ENCODE measurements at regions not wholly inside any gene's neighbourhood (a gene's known extent, or its start where the extent isn't known, plus 50 kb on each side); places are given as distances from the start of the nearest gene placed in this dataset.

DNA sequence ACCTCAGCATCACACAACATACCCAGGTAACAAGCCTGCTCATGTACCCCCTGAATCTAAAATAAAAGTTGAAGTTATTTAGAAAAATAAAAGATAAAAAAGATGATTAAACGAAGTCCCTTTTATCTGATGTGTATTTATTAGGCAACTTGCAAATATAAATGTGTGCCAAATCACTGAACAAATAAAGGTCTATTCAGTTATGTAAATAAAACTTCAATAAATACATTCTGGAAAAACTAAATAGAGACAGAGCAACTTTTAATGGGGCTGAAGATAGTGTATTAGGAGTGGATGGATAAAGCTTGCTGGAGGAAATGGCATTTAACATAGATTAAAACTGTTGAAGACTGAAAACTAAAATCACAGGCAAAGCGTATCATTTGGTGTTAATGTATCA is 678.0 kb upstream of the GRM7 start:
- no peak for DNase-seq (ENCODE audit: low read depth)

DNA sequence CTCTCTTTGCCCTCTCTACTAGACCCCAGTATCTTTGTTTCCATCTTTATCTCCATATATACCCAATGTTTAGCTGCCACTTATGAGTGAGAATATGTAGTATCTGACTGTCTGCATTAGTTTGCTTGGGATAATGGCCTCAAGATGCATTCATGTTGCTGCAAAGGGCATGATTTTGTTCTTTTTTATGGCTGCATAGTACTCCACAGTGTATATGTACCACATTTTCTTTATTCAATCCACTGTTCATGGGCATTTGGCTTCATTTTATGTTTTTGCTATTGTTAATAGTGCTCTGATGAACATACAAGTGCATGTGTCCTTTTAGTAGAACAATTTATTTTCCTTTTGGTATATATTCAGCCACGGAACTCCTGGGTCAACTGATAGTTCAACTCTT is 671.5 kb upstream of the GRM7 start:
- no peak for DNase-seq (ENCODE audit: low read depth)

DNA sequence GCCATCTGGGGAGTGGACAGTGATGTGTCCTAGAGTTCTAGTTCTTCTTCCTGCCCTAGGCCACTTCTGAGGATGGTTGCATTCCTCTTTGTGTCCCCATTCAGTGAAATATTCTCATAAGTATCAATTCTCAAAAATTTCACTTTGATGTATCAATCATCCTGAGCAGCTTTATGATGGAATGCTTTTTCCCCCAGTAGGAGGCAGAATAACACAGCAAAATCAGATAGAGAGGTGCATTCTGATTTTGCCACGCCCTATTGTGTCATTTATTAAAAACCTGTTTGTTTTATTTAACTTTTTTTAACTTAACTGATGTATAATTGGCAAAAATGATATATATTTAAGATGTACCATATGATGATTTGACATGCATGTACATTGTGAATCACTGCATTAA is 656.0 kb upstream of the GRM7 start:
- DNase-seq (ENCODE audit: low read depth), result no peak

DNA sequence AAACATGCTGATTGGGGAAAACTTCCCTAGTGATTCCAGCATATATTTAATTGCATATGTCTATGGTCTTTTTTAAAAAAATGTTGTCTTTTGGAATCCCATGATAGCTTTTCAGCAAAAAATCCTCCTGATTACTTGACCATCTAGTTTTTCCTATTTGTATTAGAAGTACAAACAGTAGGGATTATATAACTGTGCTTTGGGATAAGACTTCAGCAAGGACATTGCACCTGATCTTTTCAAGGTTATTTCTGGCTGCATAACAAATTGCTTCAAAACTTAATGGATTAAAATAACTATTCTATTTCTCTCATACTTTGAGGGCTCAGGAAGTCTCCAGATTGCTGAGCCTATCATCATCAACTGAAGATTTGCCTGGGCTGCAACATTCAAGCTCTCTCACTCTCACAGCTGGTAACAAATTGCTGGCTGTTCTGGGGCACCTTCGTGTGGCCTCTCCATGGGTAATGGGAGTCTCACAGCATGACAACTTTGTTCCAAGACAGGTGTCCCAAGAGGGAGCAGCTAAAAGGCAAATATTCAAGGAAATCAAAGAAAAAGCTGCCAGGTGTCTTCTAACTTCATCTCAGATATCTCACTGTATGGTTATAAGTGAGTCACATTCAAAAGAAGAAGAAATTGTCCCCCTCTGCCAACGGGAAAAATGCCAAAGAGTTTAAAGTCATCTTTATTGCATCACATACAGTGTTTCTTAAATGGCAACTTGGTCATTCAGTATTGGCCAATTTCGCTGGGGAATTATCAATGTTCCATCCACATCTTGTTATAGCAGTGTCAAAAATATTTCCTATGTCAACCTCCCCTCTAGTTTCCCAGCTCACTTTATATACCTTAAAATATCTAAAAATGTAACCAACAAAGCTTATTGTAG is 644.5 kb upstream of the GRM7 start:
- no peak for DNase-seq (ENCODE audit: low read depth)

DNA sequence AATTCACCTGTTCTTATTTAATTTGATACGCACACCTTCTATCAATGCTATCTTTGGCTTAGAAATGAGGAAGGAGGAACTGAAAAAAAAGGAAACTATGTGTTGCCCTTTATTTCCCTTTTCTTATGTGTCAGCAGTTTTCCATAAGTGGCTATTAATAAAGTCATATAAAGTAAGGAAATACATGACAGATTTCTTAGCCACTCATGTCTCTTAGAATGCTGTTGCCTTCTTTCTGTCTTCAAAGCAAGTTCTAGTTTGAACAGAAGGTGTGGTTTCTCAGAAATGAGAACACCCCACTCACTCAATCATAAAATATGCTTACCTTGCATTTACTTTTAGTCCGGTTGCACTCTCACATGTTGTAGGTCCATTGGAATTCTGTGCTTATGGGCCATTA is 640.5 kb upstream of the GRM7 start:
- no peak for DNase-seq (ENCODE audit: low read depth)

DNA sequence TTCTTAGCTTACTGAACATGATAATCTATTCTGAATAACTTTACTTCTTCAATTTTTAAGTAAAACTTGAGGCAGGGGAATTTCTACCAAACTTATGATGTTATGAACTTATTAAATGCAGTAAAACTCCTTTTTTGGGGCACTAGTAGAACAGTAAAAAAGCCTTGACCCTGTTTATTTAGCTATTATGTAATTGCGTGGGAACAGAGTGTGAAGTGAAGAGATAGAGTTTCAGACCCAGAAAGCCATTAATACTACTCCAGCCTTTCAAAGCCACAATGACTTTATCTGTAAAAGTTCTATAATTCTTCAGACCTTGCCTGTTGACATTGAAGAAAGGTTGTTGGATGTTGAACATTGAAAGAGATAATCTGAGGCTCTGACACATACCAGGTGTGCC is 638.8 kb upstream of the GRM7 start:
- no peak for DNase-seq (ENCODE audit: low read depth)

DNA sequence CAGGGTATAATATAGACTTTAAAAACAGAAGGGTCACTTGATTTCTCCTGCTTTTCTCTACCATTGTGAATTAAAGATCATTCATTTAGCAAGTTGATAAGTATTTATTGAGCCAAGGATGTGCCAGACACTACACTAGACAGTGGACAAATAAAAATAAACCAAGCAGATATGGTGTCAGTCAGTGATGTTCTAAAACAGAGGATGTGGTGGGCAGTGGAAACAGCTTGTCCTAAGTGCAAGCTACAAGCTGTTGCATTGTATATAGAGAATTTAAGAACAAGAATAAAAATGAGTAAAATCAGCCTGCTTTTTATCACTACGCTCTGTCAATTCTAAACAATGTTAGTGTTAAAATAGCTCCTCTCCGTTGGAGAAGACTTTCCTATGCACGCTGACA is 637.3 kb upstream of the GRM7 start:
- no peak for DNase-seq (ENCODE audit: low read depth)

DNA sequence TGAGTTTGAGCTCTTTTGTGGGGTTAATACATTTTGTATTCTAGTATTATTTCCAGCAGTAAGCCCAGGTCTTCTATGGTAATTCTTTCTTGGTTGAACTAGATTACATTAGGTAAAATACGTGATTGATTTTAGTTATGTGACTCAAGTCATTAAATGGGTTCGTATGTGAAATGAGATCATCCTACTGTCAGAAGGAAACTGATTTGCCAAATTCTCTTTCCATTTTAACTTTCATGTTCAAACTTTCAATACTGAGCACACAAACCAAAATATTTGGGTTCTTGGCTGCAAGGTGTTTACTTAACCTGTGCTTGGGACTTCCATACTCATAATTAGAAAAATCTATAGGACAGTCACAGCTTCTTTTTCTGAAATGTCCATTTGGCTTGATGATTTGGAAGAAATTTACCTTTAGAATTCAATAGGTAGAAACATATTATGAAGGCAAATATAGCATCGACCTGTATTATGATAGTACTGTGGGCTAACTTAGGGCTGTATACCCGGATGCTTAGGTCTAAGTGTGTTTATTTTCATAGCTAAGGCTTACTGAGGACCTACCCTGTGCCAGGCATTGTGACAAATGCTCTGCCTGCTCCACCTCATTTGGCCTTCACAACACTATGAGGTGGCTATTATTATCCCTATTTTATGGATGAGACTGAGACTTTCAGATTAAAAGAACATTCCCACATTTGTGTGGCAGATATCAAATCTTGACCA is 631.8 kb upstream of the GRM7 start:
- DNase-seq (ENCODE audit: low read depth), result no peak

DNA sequence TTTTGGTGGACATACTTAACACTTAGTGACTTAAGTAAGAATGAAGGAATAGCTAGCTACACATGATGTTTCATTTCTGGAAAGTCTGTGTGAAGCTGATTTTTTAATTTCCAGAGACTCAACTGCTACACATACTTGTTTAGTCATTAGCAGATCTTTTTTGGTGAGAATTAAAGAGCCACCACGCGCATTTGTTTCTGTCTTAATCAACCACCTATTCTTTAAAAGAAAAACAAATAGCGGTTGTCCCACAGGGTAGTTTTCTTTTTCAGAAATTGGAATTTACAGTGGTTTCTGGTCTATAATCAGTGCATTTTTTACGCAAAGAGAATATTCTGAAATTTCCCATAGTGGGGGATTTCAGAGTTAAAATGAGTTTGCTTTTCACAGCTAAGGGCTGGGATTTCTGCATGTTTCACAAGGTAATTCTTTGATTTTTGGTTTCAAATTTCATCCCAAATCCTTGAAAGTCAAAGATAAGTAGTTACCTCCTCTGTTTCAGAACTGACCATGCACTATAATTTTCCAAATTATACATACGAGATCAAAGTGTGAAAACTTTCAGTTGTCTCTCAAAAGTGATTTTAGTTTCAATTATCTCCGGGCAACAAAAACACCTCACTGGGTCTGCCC is 631.0 kb upstream of the GRM7 start:
- DNase-seq (ENCODE audit: low read depth), result no peak

DNA sequence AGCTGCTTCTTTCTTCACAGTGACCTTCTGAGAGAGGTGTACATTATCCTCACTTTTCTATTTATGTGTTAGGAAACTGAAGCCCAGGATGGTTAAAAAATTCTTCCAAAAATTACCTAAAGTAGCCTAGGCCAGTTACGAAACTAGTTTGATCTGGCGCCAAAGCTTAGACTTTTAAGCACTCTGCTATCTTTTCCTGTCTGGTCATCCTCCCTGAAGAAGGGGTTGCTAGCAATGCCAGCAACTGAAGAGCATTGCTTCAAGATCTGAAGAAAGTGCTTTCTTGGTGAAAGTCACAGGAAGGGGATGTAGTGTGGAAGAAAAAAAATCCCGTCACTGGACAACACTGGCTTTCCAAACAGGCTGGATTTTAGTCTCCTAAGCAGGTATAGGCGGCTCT is 618.8 kb upstream of the GRM7 start:
- no peak for DNase-seq (ENCODE audit: low read depth)

DNA sequence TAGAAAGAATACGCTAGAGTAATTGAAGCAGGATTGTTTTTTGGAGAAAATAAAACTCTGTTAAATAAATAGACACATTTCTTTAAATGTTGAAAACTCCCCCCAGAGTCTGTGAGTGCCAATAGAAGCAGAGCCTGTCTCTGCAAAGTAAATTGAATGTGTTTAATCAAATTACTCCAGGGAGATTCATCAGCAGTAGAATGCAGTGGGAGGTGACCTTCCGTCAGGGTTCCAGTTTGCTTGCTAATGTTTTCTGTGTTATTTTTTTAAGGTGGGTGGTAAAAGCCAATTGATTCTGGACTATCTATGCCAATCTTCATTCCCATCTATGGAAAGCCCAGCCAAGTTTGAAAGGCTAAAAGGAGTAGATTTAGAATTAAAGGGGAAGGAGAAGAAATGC is 612.4 kb upstream of the GRM7 start:
- no peak for DNase-seq (ENCODE audit: low read depth)

DNA sequence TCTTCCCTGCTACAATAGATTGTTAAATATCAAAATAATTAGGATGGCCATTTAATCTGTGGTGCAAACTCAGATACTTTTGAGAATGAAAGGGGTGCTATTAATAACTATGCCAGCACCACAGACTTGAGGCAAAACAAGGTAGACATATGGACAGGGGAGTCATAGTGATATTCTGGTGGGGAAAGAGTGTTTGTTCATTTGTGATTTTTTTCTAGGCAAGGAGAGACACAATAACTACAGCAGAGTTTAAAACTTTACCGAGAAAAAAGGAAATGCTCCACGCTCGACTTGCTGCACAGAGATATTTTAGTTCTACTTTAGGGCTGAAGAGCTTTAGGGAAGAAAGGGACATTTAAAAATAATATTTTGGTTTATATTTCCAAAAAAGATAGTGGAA is 611.2 kb upstream of the GRM7 start:
- no peak for DNase-seq (ENCODE audit: low read depth)

DNA sequence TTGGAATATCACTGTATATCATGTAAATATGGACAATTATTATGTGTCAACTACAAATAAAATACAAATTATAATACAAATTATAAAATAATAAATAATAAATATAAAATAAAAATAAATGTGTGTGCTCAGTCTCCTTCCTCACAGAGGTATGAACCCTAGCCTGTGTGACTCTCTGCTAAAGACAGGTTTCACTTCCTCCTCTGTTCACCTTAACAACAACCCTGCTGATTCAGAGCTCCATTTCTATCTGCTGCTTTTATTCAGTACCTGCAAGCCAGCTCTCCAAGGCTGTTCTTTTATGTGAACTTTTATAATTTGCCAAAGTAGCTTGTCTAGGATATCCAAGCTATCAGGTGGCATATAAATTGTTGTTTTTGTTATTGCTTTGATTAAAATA is 610.7 kb upstream of the GRM7 start:
- DNase-seq (ENCODE audit: low read depth), result no peak

DNA sequence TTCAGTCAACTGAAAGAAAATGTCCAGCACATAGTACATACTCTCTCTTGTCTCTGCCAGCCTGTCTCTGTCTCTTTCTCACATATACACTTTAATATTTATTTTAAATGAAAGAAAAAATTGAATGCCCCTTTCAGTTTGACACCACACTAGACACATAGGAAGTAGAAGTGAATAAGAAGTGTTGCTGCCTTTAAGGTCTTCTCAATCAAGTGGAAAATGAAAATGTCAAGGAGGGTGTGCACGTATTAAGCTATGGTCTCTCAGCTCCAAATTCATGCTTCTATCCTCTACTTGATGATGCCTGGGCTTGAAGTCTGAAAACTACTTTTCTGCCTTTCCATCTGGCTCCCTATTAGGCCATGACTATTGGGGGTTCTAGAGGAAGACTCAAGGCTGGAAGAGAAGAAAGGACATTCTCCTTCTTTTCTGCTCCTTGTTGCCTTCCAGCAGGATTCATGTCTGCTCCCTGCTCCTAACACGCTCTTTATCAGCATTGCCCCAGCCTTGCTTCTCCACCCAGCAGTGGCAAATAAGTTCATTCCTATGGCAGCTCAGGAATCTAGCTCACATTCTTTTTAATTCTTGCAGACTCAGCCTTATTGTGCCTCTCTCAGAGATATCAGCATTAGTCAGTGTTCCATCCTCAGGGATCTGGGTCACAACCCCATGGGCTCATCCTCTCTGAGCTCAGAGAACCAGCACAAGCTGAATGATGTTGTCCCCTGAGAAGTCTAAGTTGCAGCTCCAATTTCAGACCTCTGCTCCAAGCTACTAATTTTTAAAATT is 609.1 kb upstream of the GRM7 start:
- DNase-seq (ENCODE audit: low read depth), result no peak

DNA sequence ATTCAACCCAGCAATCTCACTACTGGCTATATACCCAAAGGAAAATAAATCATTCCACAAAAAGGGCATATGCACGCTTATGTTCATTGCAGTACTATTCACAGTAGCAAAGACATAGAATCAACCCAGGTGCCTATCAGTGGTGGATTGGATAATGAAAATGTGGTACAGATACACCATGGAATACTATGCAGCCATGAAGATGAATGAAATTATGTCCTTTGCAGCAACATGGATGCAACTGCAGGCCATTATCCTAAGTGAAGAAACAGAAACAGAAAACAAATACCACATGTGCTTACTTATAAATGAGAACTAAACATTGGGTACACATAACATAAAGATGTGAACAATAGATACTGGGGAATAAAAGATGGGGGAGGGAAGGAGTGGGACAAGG is 606.4 kb upstream of the GRM7 start:
- no peak for DNase-seq (ENCODE audit: low read depth)

DNA sequence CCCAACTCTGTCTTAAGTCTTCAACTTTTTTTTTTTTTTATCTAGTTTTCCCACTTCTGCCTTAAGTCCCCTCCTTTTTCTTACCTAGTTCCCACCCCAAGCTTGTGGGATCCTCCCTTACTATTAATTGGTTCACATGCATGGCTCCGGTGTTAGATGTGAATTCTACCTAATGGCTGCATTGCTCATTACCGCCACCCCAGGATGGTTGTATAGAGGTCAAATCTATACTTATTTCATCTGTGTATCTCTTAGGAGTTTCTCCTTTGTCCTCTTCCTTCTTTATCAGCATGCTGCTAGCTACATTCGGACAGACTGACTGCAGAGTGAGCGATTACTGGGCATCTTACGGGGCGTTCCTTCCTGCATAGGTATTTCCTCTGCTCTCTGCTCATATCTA is 605.7 kb upstream of the GRM7 start:
- no peak for DNase-seq (ENCODE audit: low read depth)

DNA sequence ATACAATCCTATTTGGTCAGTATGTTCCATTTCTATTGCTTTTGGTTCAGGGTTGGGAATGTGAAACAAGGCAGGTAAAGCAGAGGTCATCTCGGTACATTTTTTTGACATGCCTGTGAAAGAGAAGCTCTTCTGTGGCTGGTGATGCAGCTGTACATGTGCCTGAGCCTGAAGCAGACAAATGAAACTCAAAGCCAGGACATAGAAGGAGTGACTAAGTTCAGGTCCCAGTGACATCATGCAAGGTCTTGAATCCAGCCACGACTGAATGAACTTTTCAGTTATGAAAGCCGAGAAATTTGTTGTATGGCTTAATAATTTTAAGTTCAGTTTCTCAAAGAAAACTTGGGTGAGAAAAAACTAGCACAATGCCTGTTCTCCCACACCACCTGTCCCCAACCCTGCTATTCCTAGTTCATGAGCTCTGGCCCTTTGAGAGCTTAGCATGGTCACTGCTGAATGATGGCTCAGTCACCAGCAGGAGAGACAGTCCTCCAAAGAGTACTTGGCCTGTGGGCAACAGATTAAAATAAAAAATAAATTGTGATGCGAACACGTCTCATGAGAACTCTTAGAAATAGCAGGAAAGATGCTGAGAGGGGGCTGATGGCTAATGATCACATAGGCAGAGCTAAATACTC is 600.2 kb upstream of the GRM7 start:
- no peak for DNase-seq (ENCODE audit: low read depth)

DNA sequence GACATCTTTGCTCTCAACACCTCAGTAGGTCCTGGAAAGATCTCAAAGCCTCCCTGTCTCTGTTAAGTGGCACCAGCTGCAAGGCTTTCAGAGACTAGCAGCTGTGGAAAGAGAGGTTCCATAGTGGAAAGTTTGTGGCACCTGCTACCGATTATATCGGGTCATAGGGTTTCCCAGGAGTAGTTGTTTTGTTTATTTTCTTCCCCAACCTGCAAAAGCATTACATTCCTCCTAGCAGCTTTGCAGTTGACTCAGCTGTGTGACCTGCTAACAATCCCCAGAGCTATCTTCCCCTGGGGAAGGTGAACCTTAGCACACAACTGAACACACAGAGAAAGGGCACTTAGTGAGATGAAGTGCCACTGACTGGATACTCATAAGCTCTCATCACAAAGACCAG is 598.9 kb upstream of the GRM7 start:
- DNase-seq (ENCODE audit: low read depth), result no peak

DNA sequence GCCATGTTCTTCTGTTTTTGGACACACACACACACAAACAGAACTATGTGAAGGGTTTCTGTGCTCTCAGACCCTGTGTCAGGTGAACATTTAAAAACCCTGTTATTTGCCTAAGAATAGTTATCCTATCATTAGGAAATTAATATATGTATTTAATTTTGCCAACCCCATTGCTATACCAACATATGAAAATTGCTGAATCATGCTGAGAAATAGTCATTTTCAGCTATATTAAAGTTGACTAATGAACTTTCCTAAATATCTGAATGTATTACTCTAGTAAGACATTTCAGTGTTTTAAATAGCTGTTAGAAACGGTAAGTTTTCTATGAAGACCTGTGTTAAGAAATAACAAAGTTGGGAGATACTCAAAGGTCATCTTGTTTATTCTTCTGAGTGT is 596.9 kb upstream of the GRM7 start:
- DNase-seq (ENCODE audit: low read depth), result no peak

DNA sequence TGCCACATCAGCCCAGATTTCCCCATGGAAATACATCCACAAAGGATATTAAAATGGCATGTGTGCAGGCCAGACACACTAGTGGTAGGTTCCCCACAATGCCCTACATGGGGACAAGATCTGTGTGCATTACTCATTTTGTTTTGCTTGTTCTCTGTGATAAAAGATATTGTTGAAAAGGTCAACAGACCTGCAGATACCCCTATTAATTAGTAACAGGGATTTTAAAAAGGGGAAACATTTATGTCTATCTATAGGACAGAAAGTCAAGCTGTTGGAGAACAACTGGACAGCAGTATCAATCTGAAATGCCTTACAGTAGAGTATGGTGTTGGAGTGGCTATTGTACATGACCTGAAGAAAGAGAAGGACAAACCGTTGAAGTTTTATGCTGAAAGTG is 596.0 kb upstream of the GRM7 start:
- no peak for DNase-seq (ENCODE audit: low read depth)

DNA sequence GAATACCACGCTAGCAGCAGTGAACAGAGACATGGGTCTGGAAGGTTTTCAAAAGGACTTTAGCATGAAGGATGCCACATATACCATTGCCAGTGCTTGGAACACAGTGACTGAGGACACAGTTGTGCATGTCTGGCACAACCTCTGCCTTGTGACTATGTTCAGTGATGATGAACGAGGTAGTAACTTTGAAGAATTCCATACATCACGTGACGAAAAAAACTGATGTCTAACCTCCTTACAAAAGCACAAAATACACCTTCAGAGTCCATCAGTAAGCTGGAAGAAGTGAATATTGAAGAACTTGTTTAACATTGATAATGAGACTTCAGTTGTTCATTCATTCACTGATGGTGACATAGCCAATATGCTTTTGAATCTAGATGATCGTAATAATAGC is 594.8 kb upstream of the GRM7 start:
- no peak for DNase-seq (ENCODE audit: low read depth)

DNA sequence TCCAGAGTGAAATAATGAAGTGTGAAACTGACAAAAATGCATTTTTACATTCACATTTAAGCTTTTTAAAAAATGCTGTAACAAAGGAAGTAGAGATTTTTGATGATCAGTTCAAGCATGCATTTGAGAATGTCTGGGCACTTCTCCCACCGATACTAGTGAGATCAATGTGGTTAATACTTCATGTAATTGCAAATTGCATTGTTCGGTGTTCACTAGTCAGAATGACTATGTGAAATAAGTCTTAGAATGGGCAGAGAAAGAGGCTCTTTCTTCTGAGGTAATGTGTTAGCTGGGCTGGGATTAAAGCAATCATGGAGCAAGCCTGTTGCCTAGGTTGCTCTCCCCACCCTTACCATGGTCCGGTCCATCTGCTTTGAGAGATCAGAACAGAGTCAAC is 587.0 kb upstream of the GRM7 start:
- DNase-seq (ENCODE audit: low read depth), result no peak
